ENCODE measurements at regions not wholly inside any gene's neighbourhood (a gene's known extent, or its start where the extent isn't known, plus 50 kb on each side); places are given as distances from the start of the nearest gene placed in this dataset.

DNA sequence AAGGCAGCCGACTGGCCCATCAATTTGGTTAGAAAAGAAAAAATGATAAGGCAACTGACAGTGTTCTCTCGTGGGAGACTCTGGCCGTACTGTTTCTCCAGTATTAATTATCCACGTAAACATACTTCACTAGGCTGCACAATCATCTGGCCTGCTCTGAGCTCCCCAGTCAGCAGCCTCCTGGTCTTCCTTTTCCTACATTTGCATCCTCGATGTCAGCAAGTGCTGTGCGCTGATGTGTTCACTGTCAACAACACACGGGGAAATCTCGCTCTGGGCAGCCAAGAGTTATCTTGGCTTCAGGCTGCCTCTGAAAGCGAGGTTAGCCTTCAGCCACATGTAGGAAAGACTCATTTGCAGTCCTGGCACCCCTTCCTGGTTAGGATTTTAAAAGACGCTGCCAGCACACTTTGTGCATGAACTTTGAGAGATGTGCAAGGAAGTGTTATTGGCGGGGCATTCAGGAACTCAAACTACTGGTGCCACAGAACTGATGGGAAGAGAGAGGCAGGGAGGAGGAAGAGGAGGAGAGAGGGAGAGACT, 460.5 kb upstream of the ARID1B start:
- TF ChIP-seq CTCF (IDR thresholded peaks at IDR 0.05; ENCODE audit: low read length) (no peak), EZH2 (optimal IDR thresholded peaks at IDR 0.05; ENCODE audit: low read depth, low read length) (no peak), EZH2phosphoT487 (IDR thresholded peaks at IDR 0.05; ENCODE audit: low read length) (no peak)
